HG03565 (cell line): ENCODE measurements at regions not wholly inside any gene's neighbourhood (a gene's known extent, or its start where the extent isn't known, plus 50 kb on each side); places are given as distances from the start of the nearest gene placed in this dataset.
"Not testable (repeated sequence)": the region's sequence is repeated elsewhere in the genome, so short reads cannot be mapped to it uniquely, and the experiment has no call there.

Experiments used
- ATAC-seq: cut with Tn5 transposase; IDR thresholded peaks from one replicate; pipeline ENCODE4 v1.9.1; 2021; ENCODE audit warnings: mild to moderate bottlenecking, moderate library complexity; ENCODE audit not compliant: unreplicated experiment

- no peak for ATAC-seq
These were observed 81.1 kb downstream of the XRCC2 start for GRCh38 chr7:152594801-152595200.

- ATAC-seq, result no peak
These were observed 84.0 kb downstream of the XRCC2 start for GRCh38 chr7:152591976-152592375.

- no peak for ATAC-seq
These were observed 85.5 kb downstream of the XRCC2 start for GRCh38 chr7:152590481-152590880.

- ATAC-seq, result not testable (repeated sequence)
These were observed 86.1 kb downstream of the XRCC2 start for GRCh38 chr7:152589821-152590220.

GRCh38 chr7:152588350-152588749, 87.6 kb downstream of the XRCC2 start:
- no peak for ATAC-seq

GRCh38 chr7:152587366-152587765, 88.6 kb downstream of the XRCC2 start:
- no peak for ATAC-seq

GRCh38 chr7:152583006-152583405, 92.9 kb downstream of the XRCC2 start:
- no peak for ATAC-seq

- ATAC-seq, result no peak
These were observed 96.9 kb downstream of the XRCC2 start for GRCh38 chr7:152579070-152579469.

GRCh38 chr7:152577339-152577738, 98.6 kb downstream of the XRCC2 start:
- no peak for ATAC-seq

GRCh38 chr7:152574892-152575548, 100.9 kb downstream of the XRCC2 start:
- peak; percentile 73 for ATAC-seq

- ATAC-seq, result not testable (repeated sequence)
These were observed 102.8 kb downstream of the XRCC2 start for GRCh38 chr7:152573186-152573585.

GRCh38 chr7:152572101-152572500, 103.8 kb downstream of the XRCC2 start:
- ATAC-seq, result no peak

- no peak for ATAC-seq
These were observed 104.9 kb downstream of the XRCC2 start for GRCh38 chr7:152571068-152571467.

GRCh38 chr7:152568972-152569371, 107.0 kb downstream of the XRCC2 start:
- no peak for ATAC-seq

GRCh38 chr7:152565731-152566130, 110.2 kb downstream of the XRCC2 start:
- no peak for ATAC-seq

GRCh38 chr7:152564656-152565250, 111.2 kb downstream of the XRCC2 start:
- ATAC-seq, result no peak

GRCh38 chr7:152556013-152556755, 119.8 kb downstream of the XRCC2 start:
- no peak for ATAC-seq

- ATAC-seq, result no peak
These were observed 118.0 kb upstream of the KMT2C start for GRCh38 chr7:152553671-152554317.

GRCh38 chr7:152551304-152552036, 115.7 kb upstream of the KMT2C start:
- no peak for ATAC-seq

GRCh38 chr7:152544971-152545619, 109.3 kb upstream of the KMT2C start:
- no peak for ATAC-seq
